NCI-H1105 (cell line): ENCODE measurements at regions not wholly inside any gene's neighbourhood (a gene's known extent, or its start where the extent isn't known, plus 50 kb on each side); places are given as distances from the start of the nearest gene placed in this dataset.
"Not testable (repeated sequence)": the region's sequence is repeated elsewhere in the genome, so short reads cannot be mapped to it uniquely, and the experiment has no call there.

ENCODE experiments used
- DNase-seq: peaks from one replicate; lab custom pipeline; 2025; lab: John Stamatoyannopoulos, UW

DNA sequence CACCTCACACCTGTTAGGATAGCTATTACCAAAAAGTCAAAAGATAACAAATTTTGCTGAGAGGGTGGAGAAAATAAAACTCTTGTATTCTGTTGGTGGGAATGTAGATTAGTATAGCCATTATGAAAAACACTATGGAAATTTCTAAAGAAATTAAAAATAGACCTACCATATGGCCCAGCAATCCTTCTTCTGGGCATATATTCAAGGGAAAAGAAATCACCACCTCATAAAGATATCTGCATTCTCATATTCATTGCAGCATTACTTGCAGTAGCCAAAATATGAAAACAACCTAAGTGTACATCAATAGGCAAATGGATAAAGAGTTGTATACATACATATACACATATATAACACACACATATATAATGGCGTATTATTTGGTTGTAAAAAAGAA is 791.6 kb upstream of the RGS18 start:
- DNase-seq: no peak

DNA sequence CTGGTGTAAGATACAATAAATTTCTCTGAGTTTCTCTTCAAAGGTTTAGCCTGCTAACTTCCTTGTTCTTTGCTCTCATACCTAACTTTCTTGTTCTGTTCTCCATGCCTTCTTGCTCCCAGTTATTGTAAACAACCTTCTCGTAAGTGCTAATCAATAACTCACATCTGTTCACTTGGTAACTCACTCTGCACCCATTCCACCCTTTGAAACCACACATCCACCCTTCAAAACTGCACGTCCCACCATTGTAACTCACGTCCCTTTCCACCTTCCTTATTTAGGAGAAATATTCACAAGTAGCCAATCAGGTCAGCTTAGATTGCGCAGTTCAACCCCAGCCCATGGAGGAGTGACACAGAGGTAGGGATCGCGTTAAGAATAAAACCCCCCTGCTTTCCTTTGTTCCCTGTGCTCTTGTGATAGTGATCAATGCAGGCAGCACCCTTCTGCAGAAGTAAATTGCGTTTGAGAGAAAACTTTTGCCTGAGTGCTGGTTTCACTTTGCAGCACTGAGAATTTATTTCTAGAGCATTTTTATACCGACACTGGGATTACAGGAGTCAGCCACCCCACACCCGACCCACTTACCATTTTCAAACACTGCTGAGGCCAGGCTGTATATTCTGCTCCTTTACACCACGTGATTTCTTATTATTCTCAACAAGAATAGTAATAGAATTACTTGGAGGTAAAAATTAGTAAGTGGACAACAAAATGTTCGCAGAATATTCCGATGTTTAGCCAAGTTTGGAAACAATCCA is 789.2 kb upstream of the RGS18 start:
- DNase-seq: no peak

DNA sequence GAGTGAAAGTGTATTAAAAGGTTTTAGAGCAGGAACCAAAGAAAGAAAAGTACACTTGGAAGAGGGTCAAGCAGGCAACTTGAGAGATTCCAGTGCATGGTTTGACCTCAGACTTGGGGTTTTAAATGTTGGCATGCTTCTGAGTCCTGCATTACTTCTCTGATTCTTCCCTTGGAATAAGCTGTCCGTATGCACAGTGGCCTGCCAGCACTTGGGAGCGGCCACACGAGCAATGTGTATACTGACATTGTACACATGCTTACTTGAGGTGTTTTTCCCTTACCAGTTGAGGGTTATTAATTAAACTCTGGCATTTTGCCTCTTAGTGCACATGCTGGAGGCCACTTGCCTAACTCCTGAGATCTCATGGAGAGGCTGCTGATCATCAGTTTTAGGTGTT is 786.6 kb upstream of the RGS18 start:
- DNase-seq: no peak

DNA sequence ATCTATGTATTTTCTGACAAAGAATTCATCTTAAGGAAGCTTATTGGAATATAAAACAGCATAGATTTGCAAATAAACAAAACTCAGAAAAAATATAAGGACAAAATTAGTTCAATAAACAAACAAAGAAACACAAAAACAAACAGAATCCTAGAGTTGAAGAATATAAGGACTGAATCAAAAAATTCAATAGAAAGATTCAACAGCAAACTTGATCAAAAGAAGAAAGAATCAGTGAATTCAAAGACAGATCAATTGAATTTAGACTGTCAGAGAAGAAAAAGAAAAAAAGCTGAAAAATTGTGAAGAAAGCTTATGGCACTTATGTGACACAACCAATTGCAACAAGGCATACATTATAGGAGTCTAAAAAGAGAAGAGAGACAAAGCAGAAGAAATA is 770.0 kb upstream of the RGS18 start:
- DNase-seq: no peak

DNA sequence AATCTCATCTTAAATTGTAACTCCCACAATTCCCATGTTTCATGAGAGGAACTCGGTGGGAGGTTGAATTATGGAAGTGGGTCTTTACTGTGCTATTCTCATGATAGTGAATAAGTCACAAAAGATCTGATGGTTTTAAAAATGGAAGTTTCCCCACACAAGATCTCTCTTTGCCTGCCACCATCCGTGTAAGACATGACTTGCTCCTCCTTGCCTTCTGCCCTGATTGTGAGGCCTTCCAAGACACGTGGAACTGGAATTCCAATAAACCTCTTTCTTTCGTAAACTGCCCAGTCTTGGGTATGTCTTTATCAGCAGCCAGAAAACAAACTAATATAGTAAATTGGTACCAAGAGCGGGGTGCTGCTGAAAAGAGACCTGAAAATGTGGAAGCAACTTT is 761.6 kb upstream of the RGS18 start:
- DNase-seq: no peak

DNA sequence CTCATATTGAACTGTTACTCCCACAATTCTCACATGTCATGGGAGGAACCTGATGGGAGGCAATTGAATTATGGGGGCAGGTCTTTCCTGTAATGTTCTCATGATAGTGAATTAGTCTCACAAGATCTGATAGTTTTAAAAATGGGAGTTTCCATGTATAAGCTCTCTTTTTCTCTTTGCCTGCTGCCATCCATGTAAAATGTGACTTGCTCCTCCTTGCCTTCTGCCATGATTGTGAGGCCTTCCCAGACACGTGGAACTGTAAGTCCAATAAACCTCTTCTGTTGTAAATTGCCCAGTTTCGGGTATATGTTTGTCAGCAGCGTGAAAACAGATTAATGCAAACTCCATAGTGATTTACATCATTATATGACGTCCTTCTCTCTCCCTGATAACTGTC is 759.7 kb upstream of the RGS18 start:
- no peak for DNase-seq

DNA sequence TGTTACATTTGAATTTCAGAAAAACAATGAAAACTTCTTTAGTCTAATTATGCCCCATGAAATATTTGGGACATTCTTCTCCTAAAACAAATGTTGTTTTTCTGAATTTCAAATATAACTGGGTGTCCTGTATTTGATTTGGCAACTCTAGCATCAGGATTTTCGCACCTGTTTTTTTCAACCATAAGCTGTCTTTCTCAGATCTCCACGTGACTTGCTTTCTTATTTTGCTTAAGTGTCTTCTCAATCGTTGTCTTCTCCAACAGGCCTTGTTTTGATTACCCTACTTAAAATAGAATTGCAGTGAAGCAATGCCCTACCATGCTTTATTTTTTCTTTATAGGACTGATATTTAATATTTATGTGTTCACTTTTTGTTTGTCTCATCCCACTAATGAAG is 752.8 kb upstream of the RGS18 start:
- DNase-seq: no peak

DNA sequence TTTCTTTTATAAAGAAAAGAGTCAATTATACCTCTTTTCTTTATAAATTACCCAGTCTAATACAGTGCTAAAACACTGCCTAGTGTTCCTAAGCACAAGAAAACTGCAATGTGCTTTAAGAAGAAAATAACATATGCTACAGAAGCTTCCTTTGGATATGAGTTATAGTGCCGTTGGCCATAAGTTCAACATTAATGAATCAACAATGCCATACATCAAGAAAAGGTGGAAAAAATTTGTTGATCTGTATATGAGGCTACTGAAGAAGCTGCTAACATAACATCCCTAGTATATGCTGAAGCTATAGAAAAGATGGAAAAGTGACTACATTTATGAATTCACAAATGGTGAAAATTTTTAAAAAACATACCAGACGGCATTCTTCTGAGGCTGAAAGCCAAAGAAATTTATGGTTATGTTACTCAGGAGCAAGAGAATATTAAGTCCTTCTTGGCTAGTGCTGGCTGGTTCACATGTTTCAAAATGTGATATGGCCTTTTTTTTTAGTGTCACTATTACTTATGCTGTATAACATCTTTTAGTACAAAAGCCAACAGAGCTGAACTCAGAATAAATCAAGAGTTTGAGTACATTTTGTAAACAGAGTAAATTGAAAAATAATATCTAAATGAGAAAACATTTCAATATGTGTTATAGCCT is 743.2 kb upstream of the RGS18 start:
- no peak for DNase-seq

DNA sequence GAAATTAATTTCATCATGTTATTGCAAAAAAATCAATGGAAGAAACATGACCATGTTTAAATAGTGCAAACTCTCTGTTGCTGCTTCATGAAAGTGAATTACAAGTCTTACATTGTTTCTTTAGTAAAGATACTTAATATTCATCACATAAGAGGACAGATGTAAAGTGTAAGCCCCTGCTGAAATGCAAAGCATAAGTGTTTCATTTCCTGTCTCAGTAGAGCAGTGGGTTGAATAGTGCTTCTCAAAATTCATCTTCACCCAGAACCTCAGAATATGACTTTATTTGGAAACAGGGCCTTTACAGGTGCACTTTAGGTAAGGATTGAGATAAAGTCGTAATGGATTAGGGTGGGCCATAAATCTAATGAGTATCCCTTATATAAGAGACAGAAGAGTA is 738.4 kb upstream of the RGS18 start:
- DNase-seq: no peak

DNA sequence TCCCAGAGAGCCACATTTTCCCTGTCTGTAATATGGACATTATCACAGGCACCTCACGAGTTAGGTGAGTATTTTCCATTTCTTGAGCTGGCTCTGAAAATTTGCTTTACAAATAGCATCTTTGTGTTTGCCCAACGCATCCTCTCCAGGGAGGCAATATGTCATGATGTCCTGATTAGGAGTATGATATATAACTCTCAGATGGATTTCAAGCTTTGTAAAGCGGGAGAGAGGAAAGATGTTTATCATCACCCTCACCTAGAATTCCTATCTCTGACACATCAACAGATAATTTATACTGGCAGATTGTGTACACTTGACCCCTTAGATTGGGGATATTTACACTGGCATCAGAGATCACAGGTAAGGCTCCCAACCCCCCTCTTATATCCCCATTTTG is 730.7 kb upstream of the RGS18 start:
- DNase-seq: no peak

DNA sequence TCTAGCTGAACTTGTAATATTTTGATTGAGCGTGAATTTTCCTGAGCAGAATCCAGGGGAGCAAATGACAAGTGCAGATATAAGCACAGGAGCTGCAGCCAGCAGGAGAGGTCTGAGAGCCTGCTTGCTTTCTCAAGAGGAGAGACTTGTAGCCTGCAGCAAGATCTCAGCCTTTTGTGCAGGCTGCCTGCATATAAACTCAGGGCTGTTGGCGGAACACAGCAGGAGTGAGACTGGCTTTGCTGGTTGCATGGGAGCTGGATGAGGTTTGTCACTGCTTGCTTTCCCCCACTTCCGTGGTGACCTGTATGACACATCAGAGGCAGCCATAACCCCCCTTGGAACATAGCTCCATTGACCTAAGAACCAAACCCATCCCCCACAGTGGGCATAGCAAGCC is 725.4 kb upstream of the RGS18 start:
- no peak for DNase-seq

DNA sequence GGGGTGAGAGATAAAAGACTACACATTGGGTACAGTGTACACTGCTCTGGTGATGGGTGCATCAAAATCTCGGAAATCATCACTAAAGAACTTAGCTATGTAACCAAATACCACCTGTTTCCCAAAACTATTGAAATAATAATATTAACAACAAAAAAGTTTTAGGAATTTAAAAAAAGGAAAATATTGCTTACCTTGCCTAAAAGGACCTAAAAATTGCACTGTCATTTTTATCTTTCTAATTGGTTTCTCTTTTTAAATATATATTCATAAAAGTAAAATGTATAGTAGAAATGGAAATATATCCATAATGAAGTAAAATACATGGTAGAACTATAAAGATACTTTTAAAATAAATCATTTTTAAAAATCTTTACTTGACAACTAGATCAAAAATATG is 719.3 kb upstream of the RGS18 start:
- DNase-seq: no peak

DNA sequence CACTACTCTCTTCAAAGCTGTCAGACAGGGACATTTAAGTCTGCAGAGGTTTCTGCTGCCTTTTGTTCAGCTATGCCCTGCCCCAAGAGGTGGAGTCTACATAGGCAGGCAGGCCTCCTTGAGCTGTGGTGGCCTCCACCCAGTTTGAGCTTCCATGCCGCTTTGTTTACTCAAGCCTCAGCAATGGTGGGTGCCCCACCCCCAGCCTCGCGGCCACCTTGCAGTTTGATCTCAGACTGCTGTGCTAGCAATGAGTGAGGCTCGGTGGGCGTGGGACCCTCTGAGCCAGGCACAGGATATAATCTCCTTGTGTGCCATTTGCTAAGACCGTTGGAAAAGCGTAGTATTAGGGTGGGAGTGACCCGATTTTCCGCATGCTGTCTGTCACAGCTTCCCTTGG is 710.0 kb upstream of the RGS18 start:
- not testable (repeated sequence) for DNase-seq

DNA sequence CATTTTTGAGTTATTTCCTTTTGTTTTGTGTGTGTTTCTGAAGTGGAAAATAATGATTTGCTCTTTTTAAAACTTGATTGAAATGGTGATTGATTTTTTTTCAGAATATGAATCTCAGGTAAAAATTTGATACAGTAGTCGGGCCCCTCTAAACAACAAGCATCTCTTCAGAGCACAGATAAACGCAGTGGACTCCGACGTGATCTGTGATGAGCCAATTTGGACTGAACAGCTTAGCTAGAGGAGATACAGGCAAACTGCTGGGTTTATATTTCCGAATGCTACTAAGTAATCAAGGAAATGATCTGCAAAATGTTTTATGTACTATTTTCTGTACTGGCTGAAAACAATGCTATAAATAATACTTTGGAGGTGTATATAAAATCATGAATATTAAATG is 705.7 kb upstream of the RGS18 start:
- no peak for DNase-seq

DNA sequence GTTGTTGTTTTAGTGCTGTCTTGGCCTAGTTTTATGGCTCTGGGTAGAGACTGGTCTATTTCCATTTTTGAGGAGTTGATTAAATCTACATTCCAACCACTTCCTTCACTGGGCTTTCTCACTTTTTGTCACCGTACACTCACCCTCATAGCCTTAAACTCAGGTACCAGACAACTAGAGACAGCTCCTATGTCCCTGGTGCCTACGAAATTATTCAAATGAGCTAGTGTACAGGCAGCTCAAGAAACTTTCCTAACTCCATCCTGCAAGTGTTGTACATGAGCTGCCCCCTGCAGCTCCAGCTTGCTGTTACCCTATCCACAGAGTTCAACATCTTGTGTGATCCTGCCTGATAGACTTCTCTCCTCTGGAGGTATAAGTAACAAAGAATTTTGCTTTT is 704.8 kb upstream of the RGS18 start:
- DNase-seq: no peak

DNA sequence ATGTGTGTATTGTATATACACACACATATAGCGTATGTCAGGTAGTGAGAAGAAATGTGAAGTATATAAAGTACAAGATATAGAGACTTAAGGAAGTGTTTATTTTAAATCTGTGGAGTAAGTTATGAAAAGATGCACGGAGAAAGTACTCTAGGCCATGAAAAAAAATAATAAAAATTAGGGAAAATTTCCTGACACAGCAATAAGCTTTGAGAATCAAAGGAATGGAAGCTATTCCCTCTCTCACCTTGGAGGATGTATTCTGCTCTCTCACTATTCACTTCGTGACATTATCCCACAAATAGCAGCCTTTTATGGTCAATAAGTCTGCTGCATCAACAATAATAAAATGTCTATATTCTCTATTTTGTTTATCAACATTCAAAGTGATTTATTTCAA is 700.4 kb upstream of the RGS18 start:
- DNase-seq: no peak

DNA sequence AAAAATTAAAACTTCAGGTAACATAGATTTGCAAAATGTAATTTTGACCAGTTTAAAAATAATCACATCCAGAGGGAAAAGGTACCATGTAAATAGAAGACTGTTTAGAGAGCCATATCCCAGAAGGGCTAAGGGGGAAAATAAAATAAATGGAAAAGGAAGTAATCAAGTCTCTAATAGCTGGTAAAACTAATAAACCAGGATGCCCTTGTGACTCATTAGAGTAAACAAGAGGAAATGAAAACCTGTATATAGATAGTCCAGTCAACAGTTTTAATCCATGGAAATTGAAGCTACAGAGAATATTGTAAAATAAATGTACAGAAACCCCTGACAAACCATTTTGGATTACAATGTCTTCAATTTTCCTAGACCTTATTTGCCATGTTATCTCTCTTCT is 698.0 kb upstream of the RGS18 start:
- no peak for DNase-seq

DNA sequence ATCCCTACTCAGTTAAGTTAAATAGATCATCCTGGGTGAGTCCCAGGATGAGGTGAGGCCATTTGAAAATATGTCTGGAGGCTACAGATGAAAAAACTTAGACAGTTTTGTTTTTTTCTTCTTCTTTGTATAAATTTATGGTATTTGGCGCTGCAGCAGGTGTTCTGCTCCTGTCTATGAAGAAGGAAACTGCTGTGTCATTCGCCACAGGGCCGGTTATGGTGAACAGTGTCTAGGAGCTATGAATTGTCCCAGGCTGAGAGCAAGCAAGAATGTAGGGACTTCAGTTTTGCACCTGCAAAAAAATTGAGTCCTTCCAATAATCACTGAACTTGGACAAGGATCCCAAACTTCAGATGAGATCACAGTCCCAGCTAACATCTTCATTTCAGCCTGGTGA is 674.3 kb upstream of the RGS18 start:
- no peak for DNase-seq

DNA sequence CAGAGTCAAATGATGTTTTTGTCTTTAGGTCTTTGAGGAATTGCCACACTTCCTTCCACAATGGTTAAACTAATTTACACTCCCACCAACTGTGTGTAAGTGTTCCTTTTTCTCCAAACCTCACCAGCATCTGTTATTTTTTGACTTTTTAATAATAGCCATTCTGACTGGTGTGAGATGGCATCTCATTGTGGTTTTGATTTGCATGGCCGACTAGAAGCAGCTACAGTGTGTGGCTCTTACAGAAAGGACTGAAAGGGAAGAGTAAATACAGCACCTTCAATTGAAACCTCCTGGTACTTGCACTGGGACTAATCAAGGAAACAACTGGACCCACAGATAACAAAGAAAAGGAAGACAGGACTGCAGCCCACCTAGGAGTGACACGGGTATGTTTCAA is 668.0 kb upstream of the RGS18 start:
- DNase-seq: no peak

DNA sequence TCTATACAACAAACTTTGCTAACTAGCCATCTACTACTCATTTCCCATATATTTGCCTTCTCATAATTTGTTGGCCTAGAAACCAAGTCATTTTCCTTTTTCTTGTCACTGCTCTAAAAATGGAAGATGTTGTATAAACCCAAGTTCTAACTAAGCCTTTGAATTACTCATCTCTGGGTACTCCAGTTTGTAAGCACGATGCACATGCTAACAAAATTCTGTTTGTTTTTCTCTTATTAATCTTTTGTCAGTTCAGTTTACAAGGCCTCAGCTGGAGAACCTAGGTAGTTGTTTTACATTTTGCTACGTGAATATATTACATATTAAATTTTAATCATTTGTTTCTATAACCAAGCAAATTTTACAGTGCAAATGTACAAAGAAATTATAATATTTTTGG is 663.2 kb upstream of the RGS18 start:
- no peak for DNase-seq

DNA sequence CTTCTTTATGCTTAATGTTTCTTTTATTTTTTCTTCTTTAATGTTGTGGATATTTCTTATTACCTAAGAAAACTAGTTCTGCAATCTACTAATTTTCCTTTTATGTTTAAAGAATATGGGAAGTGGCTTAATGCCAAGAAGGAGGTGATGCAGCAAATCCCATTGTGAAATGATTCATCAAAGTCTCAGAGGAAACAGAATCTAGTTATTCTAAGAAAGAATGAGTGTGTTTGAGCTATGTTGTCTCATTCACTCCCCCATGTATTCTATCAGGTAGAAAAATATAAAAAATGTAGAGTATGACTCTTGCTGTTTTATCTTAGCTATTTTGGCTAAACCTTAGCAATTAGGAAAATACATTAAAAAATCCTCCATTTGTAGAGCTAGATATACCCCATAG is 659.9 kb upstream of the RGS18 start:
- DNase-seq: no peak

DNA sequence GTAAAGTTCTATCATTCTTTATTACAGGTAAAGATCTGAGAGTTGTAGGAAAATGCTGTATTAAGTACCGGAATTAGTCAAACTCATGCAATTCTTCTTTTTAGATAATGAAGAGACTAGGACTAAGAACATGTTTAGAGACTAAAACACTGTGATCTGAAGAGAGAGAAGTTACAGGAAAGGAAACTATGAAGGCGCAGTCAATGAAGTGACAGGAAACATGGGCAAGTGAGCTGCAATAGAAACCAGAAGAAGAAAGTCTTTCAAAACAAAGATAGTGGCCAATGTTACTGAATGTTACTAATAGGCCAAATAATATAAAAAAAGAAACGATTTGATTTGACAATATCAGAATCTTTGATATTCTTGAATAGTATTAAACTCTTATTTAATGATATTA is 659.4 kb upstream of the RGS18 start:
- DNase-seq: no peak

DNA sequence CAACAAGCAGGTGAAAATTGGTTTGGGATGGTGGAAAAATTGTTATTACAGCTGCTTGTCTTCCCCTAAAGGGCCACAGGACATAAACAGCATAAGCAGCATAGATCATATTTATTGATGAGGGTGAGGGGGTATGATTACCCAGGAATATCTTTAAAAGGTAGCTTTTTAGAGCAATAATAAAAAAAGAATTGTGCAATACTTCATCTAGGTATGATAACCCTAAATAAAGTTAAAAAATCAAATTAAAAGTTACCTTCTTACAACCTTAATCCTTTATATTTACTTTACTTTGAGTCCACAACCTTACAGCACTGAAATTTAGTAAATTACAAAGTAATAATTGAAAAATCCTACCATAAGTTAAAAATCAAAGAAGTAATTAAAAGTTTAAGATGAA is 653.3 kb upstream of the RGS18 start:
- DNase-seq: no peak

DNA sequence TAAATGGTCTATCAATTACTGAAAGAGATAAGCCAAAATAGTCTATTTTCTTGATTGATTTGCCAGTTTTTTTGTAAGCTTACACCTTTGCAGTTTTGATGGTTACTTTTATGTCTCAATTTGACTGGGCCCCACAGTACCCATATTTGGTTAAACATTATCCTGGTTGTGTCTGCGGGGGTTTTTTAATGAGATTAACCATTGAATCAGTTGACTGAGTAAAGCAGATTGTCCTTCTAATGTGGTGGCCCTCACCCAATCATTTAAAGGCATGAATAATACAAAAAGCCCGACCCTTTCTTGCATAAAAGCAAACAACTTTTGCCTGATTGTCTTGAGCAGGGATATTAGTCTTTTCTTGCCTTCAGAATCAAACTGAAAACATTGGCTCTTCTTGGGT is 650.0 kb upstream of the RGS18 start:
- DNase-seq: no peak
